SK-N-SH (cell line): ENCODE measurements at regions not wholly inside any gene's neighbourhood (a gene's known extent, or its start where the extent isn't known, plus 50 kb on each side); places are given as distances from the start of the nearest gene placed in this dataset.

Experiments used
- CTCF ChIA-PET: fragments of 300-600, 350-600 bp; formaldehyde crosslinking; extraction: SDS; loops from one replicate; lab custom pipeline; 2021; lab: Yijun Ruan, JAX
- POLR2A ChIA-PET: fragments of 350-600 bp; sonication (Branson Sonifier 250); formaldehyde crosslinking; extraction: SDS; loops from one replicate; lab custom pipeline; 2020; ENCODE audit warnings: antibody characterized with exemption, inconsistent platforms; lab: Yijun Ruan, JAX
- DNase-seq: peaks from one replicate; pipeline ENCODE4 v3.0.0; 2012
- H2AFZ ChIP-seq: fragments of 200-600 bp; sonication (generic); 2 replicates; pipeline ENCODE4 v1.8.1; 2016; ENCODE audit warnings: antibody characterized with exemption, mild to moderate bottlenecking, low read depth
- H3F3A ChIP-seq: fragments of 200-600 bp; sonication (generic); replicated peaks from 2 replicates; pipeline ENCODE3; 2016; ENCODE audit warnings: antibody characterized with exemption, mild to moderate bottlenecking; ENCODE audit not compliant: insufficient read depth
- H3K27ac ChIP-seq, 2 experiments: fragments of 200-500 bp in 1 of 2; fragments of 200-600 bp in 1 of 2; sonication (Bioruptor generic) in 1 of 2; sonication (generic), shearing (Covaris generic) in 1 of 2; 2 replicates each; pipeline versions ENCODE4 v1.5.1 to v1.6.1; 2014 to 2016; ENCODE audit warnings: low read depth in 2 of 2, inconsistent platforms in 1 of 2, low read length in 1 of 2, mild to moderate bottlenecking in 1 of 2, mixed read lengths in 1 of 2
- H3K27me3 ChIP-seq: fragments of 200-600 bp; sonication (generic), shearing (Covaris generic); 2 replicates; pipeline ENCODE4 v1.6.1; 2016; ENCODE audit warnings: mixed run types; ENCODE audit not compliant: insufficient read depth
- H3K36me3 ChIP-seq, 2 experiments: fragments of 200-500 bp in 1 of 2; fragments of 200-600 bp in 1 of 2; sonication (Bioruptor generic) in 1 of 2; sonication (generic) in 1 of 2; replicated peaks in 1 of 2; 2 replicates each; pipeline versions ENCODE3 to v1.5.1; 2014 to 2016; ENCODE audit warnings: low read length in 1 of 2, mild to moderate bottlenecking in 1 of 2; ENCODE audit not compliant: insufficient read depth in 2 of 2, control insufficient read depth in 1 of 2
- H3K4me1 ChIP-seq, 2 experiments: fragments of 200-500 bp in 1 of 2; fragments of 200-600 bp in 1 of 2; sonication (Bioruptor generic) in 1 of 2; sonication (generic), shearing (Covaris generic) in 1 of 2; 2 replicates each; pipeline versions ENCODE4 v1.5.1 to v1.6.1; 2014 to 2016; ENCODE audit warnings: low read depth in 1 of 2, low read length in 1 of 2, mixed run types in 1 of 2; ENCODE audit not compliant: insufficient read depth in 2 of 2, control insufficient read depth in 1 of 2
- H3K4me2 ChIP-seq: fragments of 200-600 bp; sonication (generic), shearing (Covaris generic); 2 replicates; pipeline ENCODE4 v1.6.1; 2017; ENCODE audit warnings: mixed run types
- H3K4me3 ChIP-seq, 2 experiments: fragments of 200-500 bp in 1 of 2; fragments of 200-600 bp in 1 of 2; sonication (Bioruptor generic) in 1 of 2; sonication (generic), shearing (Covaris generic) in 1 of 2; 2 replicates each; pipeline versions ENCODE4 v1.5.1 to v1.8.1; 2014 to 2016; ENCODE audit warnings: low read depth in 2 of 2, inconsistent platforms in 1 of 2, low read length in 1 of 2, mild to moderate bottlenecking in 1 of 2, mixed read lengths in 1 of 2, moderate library complexity in 1 of 2
- H3K79me2 ChIP-seq: fragments of 200-600 bp; sonication (generic); 2 replicates; pipeline ENCODE4 v1.8.1; 2017; ENCODE audit warnings: mild to moderate bottlenecking; ENCODE audit not compliant: insufficient read depth
- H3K9ac ChIP-seq: fragments of 200-600 bp; sonication (generic); 2 replicates; pipeline ENCODE4 v1.6.1; 2017; ENCODE audit warnings: mixed run types
- H3K9me2 ChIP-seq: fragments of 200-600 bp; sonication (generic); 2 replicates; pipeline ENCODE4 v1.6.1; 2017; ENCODE audit warnings: mixed run types
- H3K9me3 ChIP-seq: fragments of 200-600 bp; sonication (generic); 2 replicates; pipeline ENCODE4 v1.6.1; 2017; ENCODE audit warnings: mixed run types, mild to moderate bottlenecking, moderate library complexity
- H4K20me1 ChIP-seq: fragments of 200-600 bp; sonication (generic); 2 replicates; pipeline ENCODE4 v1.6.1; 2017; ENCODE audit warnings: mild to moderate bottlenecking, mixed run types; ENCODE audit not compliant: insufficient read depth
- CTCF ChIP-seq: fragments of 200-600 bp; sonication (generic); IDR thresholded peaks from 2 replicates; pipeline ENCODE4 v1.6.1; 2017; ENCODE audit warnings: antibody characterized with exemption, mild to moderate bottlenecking, moderate library complexity
- EZH2phosphoT487 ChIP-seq: fragments of 200-600 bp; sonication (generic); IDR thresholded peaks from 2 replicates; pipeline ENCODE4 v1.6.1; 2017; ENCODE audit warnings: low read depth, mixed run types, mild to moderate bottlenecking, antibody characterized with exemption, moderate library complexity, borderline replicate concordance
- FOSL2 ChIP-seq: IDR thresholded peaks from 2 replicates; pipeline ENCODE4 v1.4.0; 2012; ENCODE audit warnings: low read depth, mild to moderate bottlenecking, moderate library complexity, borderline replicate concordance
- GABPA ChIP-seq: IDR thresholded peaks from 2 replicates; pipeline ENCODE4 v1.4.0; 2012; ENCODE audit warnings: low read depth, mild to moderate bottlenecking
- GATA2 ChIP-seq: sonication (generic); formaldehyde crosslinking; IDR thresholded peaks from 2 replicates; pipeline ENCODE4 v1.5.0; 2020; ENCODE audit warnings: mild to moderate bottlenecking, missing genetic modification reagents
- JUND ChIP-seq: IDR thresholded peaks from 2 replicates; pipeline ENCODE4 v1.4.0; 2012
- POLR2AphosphoS5 ChIP-seq: IDR thresholded peaks from 2 replicates; pipeline ENCODE4 v1.6.1; 2012; ENCODE audit warnings: low read depth, low read length
- RFX5 ChIP-seq: IDR thresholded peaks from 2 replicates; pipeline ENCODE4 v1.6.1; 2012; ENCODE audit warnings: mild to moderate bottlenecking, improper control_type of control experiment, low read length
- RXRA ChIP-seq: IDR thresholded peaks from 2 replicates; pipeline ENCODE4 v1.4.0; 2012; ENCODE audit warnings: low read depth, mild to moderate bottlenecking, borderline replicate concordance
- SIN3A ChIP-seq: IDR thresholded peaks from 2 replicates; pipeline ENCODE4 v1.6.1; 2012; ENCODE audit warnings: low read depth, mild to moderate bottlenecking, low read length, moderate library complexity, borderline replicate concordance
- TEAD4 ChIP-seq: IDR thresholded peaks from 2 replicates; pipeline ENCODE4 v1.4.0; 2012; ENCODE audit warnings: mild to moderate bottlenecking, borderline replicate concordance; ENCODE audit not compliant: insufficient read depth
- YY1 ChIP-seq: IDR thresholded peaks from 2 replicates; pipeline ENCODE4 v1.4.0; 2012; ENCODE audit warnings: low read depth, mild to moderate bottlenecking
- ZBTB33 ChIP-seq: IDR thresholded peaks from 2 replicates; pipeline ENCODE4 v1.4.0; 2012; ENCODE audit warnings: low read depth, borderline replicate concordance
- WGBS: methylation state at CpG from one replicate; pipeline ENCODE4 v1.1.6; 2017; ENCODE audit warnings: low lambda C conversion rate; 5-methylcytosine and 5-hydroxymethylcytosine counted together
- TF ChIP-seq, protein P1 (sequence below): IDR thresholded peaks from 2 replicates; pipeline ENCODE4; 2012
- TF ChIP-seq, protein P2 (sequence below): IDR thresholded peaks from 2 replicates; pipeline ENCODE4 v1.6.1; 2012; ENCODE audit warnings: mild to moderate bottlenecking, low read depth, low read length, moderate library complexity

- TF ChIP-seq CTCF, result no peak
- TF ChIP-seq JUND, result no peak
These were observed 226.0 kb upstream of the TPM1 start (continued) for GRCh38 chr15:62816342-62817069.

GRCh38 chr15:62818691-62819090 lies 223.9 kb upstream of the TPM1 start:
- no peaks in the 10 kb centered on the region for H3K9me3 ChIP-seq
- TF ChIP-seq, protein P1, sequence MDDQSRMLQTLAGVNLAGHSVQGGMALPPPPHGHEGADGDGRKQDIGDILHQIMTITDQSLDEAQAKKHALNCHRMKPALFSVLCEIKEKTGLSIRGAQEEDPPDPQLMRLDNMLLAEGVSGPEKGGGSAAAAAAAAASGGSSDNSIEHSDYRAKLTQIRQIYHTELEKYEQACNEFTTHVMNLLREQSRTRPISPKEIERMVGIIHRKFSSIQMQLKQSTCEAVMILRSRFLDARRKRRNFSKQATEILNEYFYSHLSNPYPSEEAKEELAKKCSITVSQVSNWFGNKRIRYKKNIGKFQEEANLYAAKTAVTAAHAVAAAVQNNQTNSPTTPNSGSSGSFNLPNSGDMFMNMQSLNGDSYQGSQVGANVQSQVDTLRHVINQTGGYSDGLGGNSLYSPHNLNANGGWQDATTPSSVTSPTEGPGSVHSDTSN, result no peak
- TF ChIP-seq GABPA, result no peak
- TF ChIP-seq EZH2phosphoT487, result no peak
- no peak for TF ChIP-seq SIN3A
- TF ChIP-seq FOSL2, result no peak
- no peak for TF ChIP-seq TEAD4
- TF ChIP-seq POLR2AphosphoS5, result no peak
- TF ChIP-seq ZBTB33, result no peak
- no peak for TF ChIP-seq CTCF
- TF ChIP-seq, protein P2, sequence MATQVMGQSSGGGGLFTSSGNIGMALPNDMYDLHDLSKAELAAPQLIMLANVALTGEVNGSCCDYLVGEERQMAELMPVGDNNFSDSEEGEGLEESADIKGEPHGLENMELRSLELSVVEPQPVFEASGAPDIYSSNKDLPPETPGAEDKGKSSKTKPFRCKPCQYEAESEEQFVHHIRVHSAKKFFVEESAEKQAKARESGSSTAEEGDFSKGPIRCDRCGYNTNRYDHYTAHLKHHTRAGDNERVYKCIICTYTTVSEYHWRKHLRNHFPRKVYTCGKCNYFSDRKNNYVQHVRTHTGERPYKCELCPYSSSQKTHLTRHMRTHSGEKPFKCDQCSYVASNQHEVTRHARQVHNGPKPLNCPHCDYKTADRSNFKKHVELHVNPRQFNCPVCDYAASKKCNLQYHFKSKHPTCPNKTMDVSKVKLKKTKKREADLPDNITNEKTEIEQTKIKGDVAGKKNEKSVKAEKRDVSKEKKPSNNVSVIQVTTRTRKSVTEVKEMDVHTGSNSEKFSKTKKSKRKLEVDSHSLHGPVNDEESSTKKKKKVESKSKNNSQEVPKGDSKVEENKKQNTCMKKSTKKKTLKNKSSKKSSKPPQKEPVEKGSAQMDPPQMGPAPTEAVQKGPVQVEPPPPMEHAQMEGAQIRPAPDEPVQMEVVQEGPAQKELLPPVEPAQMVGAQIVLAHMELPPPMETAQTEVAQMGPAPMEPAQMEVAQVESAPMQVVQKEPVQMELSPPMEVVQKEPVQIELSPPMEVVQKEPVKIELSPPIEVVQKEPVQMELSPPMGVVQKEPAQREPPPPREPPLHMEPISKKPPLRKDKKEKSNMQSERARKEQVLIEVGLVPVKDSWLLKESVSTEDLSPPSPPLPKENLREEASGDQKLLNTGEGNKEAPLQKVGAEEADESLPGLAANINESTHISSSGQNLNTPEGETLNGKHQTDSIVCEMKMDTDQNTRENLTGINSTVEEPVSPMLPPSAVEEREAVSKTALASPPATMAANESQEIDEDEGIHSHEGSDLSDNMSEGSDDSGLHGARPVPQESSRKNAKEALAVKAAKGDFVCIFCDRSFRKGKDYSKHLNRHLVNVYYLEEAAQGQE, result no peak
- no peak for TF ChIP-seq JUND
- no peak for TF ChIP-seq RFX5
- TF ChIP-seq RXRA, result no peak
- TF ChIP-seq GATA2 (CRISPR knock-in tag), result no peak
- no peak for TF ChIP-seq YY1
- peaks cover 10% of the 10 kb centered on the region for H3F3A ChIP-seq
- H4K20me1 ChIP-seq, result no peaks in the 10 kb centered on the region
- H3K9me2 ChIP-seq, result no peaks in the 10 kb centered on the region
- no peaks in the 10 kb centered on the region for H3K27me3 ChIP-seq
- H3K27ac ChIP-seq, result no peak overlapping the region
- H3K9ac ChIP-seq, result no peak overlapping the region
- 97% methylated on average over 1 of the region's 1 CpG for WGBS
- no peak overlapping the region for H3K4me2 ChIP-seq
- no peak overlapping the region for H3K4me3 ChIP-seq
- no peak for DNase-seq
- no peak overlapping the region for H2AFZ ChIP-seq
- peaks cover 0 to 6% of the 10 kb centered on the region in 2 experiments; a peak in 2 of 4 replicates for H3K4me1 ChIP-seq
- no peaks in the 10 kb centered on the region for H3K79me2 ChIP-seq
- H3K36me3 ChIP-seq, result peaks cover 46 to 47% of the 10 kb centered on the region in 2 experiments
- CTCF ChIA-PET, result interaction anchor here (0.9 to 2.3 kb wide), 3 partner anchors 9 to 275 kb away, joined by 3 to 7 read pairs (median 3); no protein-coding TSS in a partner anchor
- POLR2A ChIA-PET, result no interaction called here
